Transverse colon (tissue), 4 donors: ENCODE measurements at regions not wholly inside any gene's neighbourhood (a gene's known extent, or its start where the extent isn't known, plus 50 kb on each side); places are given as distances from the start of the nearest gene placed in this dataset.

Source experiments
- EP300 ChIP-seq: sonication (generic); formaldehyde crosslinking; IDR thresholded peaks from one replicate; pipeline ENCODE4 v1.6.1; 2017; ENCODE audit warnings: antibody characterized with exemption, low read depth
- POLR2A ChIP-seq: fragments of 450-650 bp; IDR thresholded peaks from one replicate; pipeline ENCODE4 v1.6.1; 2016; ENCODE audit warnings: antibody characterized with exemption, mild to moderate bottlenecking, moderate library complexity
- POLR2AphosphoS5 ChIP-seq, 3 donors: sonication (generic); formaldehyde crosslinking; IDR thresholded peaks; one replicate each; pipeline ENCODE4 v1.6.1; 2016; ENCODE audit warnings: antibody characterized with exemption in 3 of 3
- TF ChIP-seq, protein P1 (sequence below), 5 experiments: fragments of 200-600 bp in 3 of 5; fragments of 450-650 bp in 2 of 5; sonication (generic) in 3 of 5; IDR thresholded peaks; 1 replicate in 2 of 5; 2 replicates in 3 of 5; pipeline ENCODE4 v1.5.1; 2016 to 2017; ENCODE audit warnings: antibody characterized with exemption in 5 of 5, inconsistent platforms in 3 of 5, mild to moderate bottlenecking in 2 of 5, moderate library complexity in 1 of 5

DNA sequence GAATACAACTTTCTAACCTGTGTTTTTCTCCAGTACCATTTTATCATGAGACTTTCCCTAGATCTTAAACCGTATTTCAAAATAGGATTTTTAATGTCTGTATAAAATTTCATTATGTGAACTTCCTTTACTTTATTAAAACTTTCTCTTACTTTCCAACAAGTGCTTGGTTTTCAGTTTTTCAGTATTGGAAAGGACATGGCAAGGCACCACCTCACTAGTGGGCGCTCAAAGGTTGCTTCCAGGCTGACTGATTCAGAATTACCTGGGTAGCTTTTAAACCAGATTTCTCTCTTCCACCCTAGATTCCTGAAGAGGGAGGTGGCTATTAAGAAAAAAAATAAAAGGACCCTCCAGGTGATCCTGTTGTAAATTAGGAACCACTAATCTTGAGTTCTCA is 236.6 kb downstream of the SOX2 start:
- TF ChIP-seq, protein P1, sequence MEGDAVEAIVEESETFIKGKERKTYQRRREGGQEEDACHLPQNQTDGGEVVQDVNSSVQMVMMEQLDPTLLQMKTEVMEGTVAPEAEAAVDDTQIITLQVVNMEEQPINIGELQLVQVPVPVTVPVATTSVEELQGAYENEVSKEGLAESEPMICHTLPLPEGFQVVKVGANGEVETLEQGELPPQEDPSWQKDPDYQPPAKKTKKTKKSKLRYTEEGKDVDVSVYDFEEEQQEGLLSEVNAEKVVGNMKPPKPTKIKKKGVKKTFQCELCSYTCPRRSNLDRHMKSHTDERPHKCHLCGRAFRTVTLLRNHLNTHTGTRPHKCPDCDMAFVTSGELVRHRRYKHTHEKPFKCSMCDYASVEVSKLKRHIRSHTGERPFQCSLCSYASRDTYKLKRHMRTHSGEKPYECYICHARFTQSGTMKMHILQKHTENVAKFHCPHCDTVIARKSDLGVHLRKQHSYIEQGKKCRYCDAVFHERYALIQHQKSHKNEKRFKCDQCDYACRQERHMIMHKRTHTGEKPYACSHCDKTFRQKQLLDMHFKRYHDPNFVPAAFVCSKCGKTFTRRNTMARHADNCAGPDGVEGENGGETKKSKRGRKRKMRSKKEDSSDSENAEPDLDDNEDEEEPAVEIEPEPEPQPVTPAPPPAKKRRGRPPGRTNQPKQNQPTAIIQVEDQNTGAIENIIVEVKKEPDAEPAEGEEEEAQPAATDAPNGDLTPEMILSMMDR (IDR thresholded peaks at IDR 0.05): no peak
- TF ChIP-seq EP300 (no peak), POLR2AphosphoS5 (IDR thresholded peaks at IDR 0.05) (no peak), POLR2A (no peak)
